ENCODE measurements at regions not wholly inside any gene's neighbourhood (a gene's known extent, or its start where the extent isn't known, plus 50 kb on each side); places are given as distances from the start of the nearest gene placed in this dataset.

- TF ChIP-seq CTCF (IDR thresholded peaks at IDR 0.05 in 4 of 5, conservative IDR thresholded peaks at IDR 0.05 in 1 of 5) (no peak), POLR2A (IDR thresholded peaks at IDR 0.05) (no peak)
Measured at GRCh38 chr1:29417147-29417858, 181.0 kb downstream of the PTPRU start.

All from gastrocnemius medialis (tissue), 4 donors.